Natural killer cell (primary cell): ENCODE measurements at regions not wholly inside any gene's neighbourhood (a gene's known extent, or its start where the extent isn't known, plus 50 kb on each side); places are given as distances from the start of the nearest gene placed in this dataset.

Experiments
- ATAC-seq, 3 donors: fragments of 150-1000 bp in 2 of 3; fragments of 200-7000 bp in 1 of 3; cut with Tn5 transposase; 1 replicate in 1 of 3; 2 replicates in 2 of 3; pipeline ENCODE4 v1.10.0; 2021; ENCODE audit warnings: mild to moderate bottlenecking in 2 of 3, moderate library complexity in 2 of 3
- DNase-seq, 2 donors: peaks; one replicate each; pipeline versions ENCODE4 v3.0.0 to v3.0.0-alpha.2; 2013 to 2021; ENCODE audit warnings: mixed read lengths in 1 of 2
- H3K27ac ChIP-seq: one replicate; pipeline ENCODE4 v1.5.1; 2013; ENCODE audit warnings: mild to moderate bottlenecking, low read length
- H3K27me3 ChIP-seq: one replicate; pipeline ENCODE4 v1.6.1; 2013; ENCODE audit warnings: low read length; ENCODE audit not compliant: control insufficient read depth, insufficient read depth
- H3K36me3 ChIP-seq: one replicate; pipeline ENCODE4 v1.6.1; 2013; ENCODE audit warnings: low read length; ENCODE audit not compliant: control insufficient read depth, insufficient read depth
- H3K4me1 ChIP-seq: one replicate; pipeline ENCODE4 v1.6.1; 2013; ENCODE audit warnings: low read length; ENCODE audit not compliant: control insufficient read depth, insufficient read depth
- H3K4me3 ChIP-seq: one replicate; pipeline ENCODE4 v1.5.1; 2013; ENCODE audit warnings: low read length
- H3K9me3 ChIP-seq: one replicate; pipeline ENCODE4 v1.6.1; 2013; ENCODE audit warnings: low read length; ENCODE audit not compliant: control insufficient read depth, insufficient read depth
- H3K27ac Mint-ChIP-seq, 2 donors: one replicate each; pipeline ENCODE4 v1.8.0; 2022; ENCODE audit warnings: mild to moderate bottlenecking in 2 of 2, mixed read lengths in 2 of 2, moderate library complexity in 1 of 2
- H3K27me3 Mint-ChIP-seq, 2 donors: one replicate each; pipeline ENCODE4 v1.8.0; 2022; ENCODE audit warnings: low read depth in 2 of 2, mixed read lengths in 2 of 2
- H3K36me3 Mint-ChIP-seq: one replicate; pipeline ENCODE4 v1.8.0; 2022; ENCODE audit warnings: mixed read lengths
- H3K4me1 Mint-ChIP-seq, 2 donors: one replicate each; pipeline ENCODE4 v1.8.0; 2022; ENCODE audit warnings: mixed read lengths in 2 of 2
- H3K4me3 Mint-ChIP-seq: one replicate; pipeline ENCODE4 v1.8.0; 2022; ENCODE audit warnings: mild to moderate bottlenecking, moderate library complexity, mixed read lengths
- H3K9me3 Mint-ChIP-seq, 2 donors: one replicate each; pipeline ENCODE4 v1.8.0; 2022; ENCODE audit warnings: mixed read lengths in 2 of 2
- whole genome bisulfite sequencing: methylation state at CpG from one replicate; pipeline ENCODE4 v1.1.7; 2013; ENCODE audit warnings: missing lambda C conversion rate; ENCODE audit not compliant: insufficient coverage; 5-methylcytosine and 5-hydroxymethylcytosine counted together
- intact Hi-C: fragments of 100-400 bp; cut with micrococcal nuclease; formaldehyde crosslinking; loops from one replicate; pipeline ENCODE4 v1.14.2; 2022
- TF ChIP-seq, protein P1 (sequence below): fragments of 200-600 bp; IDR thresholded peaks from one replicate; pipeline ENCODE4 v1.8.0; 2022; ENCODE audit warnings: antibody characterized with exemption

DNA sequence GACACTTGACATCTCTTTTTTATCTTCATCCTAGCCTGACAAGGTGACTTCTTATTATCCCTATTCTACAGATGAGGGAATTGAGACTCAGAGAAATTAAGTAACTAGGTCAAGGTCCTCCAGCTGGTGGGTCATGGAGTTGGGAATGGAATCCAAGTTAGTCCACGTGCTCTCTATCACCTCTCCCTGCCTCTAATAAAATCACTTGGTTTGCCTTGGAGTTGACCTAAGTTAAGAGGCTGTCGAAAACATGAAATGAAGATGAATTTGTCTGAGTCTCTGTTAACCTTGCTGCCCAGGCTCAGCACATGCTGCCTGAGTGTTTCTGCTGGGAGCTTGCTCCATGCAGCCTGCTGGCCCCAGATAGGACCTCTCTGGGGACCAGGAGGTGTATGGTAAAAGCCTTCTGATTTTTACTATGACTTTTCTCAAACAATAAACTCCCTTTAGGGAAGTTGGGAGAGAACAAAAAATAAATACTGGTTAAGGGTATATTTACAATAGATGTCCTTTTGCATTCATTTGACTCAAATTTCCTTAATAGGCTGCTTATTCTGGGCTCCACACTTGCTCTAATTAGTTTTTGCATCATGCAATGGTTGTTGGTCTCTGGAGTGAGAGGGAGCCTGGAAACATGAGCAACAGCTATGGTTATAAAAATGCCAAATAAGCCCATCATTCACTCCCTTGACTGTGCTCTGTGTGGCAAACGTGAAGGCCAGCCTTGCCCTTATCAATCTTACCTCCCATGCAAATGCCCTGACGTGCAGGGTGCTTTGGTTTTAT is 61.6 kb upstream of the DHX15 start:
- H3K27me3 ChIP-seq, result no peaks in the 10 kb centered on the region
- 73% methylated on average over 3 of the region's 4 CpGs for WGBS
- no peak overlapping the region for H3K27ac Mint-ChIP-seq
- no peaks in the 10 kb centered on the region for H3K9me3 Mint-ChIP-seq
- no peak overlapping the region for H3K4me3 ChIP-seq
- H3K36me3 Mint-ChIP-seq, result no peaks in the 10 kb centered on the region
- H3K27ac ChIP-seq, result no peak overlapping the region
- H3K27me3 Mint-ChIP-seq, result peaks cover 5 to 9% of the 10 kb centered on the region in 2 donors
- H3K4me1 ChIP-seq, result no peaks in the 10 kb centered on the region
- TF ChIP-seq, protein P1, sequence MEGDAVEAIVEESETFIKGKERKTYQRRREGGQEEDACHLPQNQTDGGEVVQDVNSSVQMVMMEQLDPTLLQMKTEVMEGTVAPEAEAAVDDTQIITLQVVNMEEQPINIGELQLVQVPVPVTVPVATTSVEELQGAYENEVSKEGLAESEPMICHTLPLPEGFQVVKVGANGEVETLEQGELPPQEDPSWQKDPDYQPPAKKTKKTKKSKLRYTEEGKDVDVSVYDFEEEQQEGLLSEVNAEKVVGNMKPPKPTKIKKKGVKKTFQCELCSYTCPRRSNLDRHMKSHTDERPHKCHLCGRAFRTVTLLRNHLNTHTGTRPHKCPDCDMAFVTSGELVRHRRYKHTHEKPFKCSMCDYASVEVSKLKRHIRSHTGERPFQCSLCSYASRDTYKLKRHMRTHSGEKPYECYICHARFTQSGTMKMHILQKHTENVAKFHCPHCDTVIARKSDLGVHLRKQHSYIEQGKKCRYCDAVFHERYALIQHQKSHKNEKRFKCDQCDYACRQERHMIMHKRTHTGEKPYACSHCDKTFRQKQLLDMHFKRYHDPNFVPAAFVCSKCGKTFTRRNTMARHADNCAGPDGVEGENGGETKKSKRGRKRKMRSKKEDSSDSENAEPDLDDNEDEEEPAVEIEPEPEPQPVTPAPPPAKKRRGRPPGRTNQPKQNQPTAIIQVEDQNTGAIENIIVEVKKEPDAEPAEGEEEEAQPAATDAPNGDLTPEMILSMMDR, result no peak
- H3K4me3 Mint-ChIP-seq, result no peak overlapping the region
- peaks cover 8 to 13% of the 10 kb centered on the region in 2 donors for H3K4me1 Mint-ChIP-seq
- intact Hi-C loops, result no loop called here
- H3K9me3 ChIP-seq, result no peaks in the 10 kb centered on the region
- ATAC-seq (no peak), DNase-seq (no peak)
- H3K36me3 ChIP-seq, result no peaks in the 10 kb centered on the region

DNA sequence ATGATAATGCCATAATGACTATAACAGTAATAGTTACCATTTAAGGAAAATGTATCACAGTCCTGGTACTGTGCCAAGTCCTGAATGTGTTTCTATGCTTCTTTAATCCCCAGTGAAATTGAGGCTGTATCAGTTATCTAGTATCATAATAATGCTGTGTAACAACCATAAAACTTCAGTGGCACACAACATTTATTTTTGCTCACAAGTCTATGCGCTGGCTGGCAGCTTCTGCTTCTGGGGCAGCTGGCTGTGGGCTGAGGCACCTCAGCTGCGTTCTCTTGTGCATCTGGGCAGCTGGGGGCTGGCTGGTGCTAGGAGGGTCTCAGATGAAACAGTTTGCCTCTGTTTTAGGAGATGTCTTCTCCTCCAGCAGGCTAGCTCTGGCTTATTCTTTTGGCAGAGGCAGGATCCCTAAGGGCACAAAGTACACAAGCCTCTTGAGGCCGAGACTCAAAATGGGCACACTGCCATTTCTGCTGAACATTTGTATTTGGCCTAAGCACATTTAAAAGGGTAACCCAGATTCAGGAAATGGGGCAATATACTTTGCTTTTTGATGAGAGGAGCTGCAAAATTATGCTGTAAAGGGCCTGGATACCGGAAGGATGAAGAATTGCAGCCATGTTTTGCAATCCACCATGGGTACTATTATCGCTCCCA is 62.6 kb upstream of the DHX15 start:
- H3K9me3 ChIP-seq, result no peaks in the 10 kb centered on the region
- H3K27ac Mint-ChIP-seq, result no peak overlapping the region
- intact Hi-C loops, result no loop called here
- H3K4me1 ChIP-seq, result no peaks in the 10 kb centered on the region
- H3K27ac ChIP-seq, result no peak overlapping the region
- ATAC-seq, result no peak
- H3K4me3 ChIP-seq, result no peak overlapping the region
- H3K27me3 ChIP-seq, result no peaks in the 10 kb centered on the region
- no peaks in the 10 kb centered on the region for H3K36me3 Mint-ChIP-seq
- no peaks in the 10 kb centered on the region for H3K36me3 ChIP-seq
- WGBS, result 84% methylated on average over 5 of the region's 5 CpGs
- peaks cover 5 to 17% of the 10 kb centered on the region in 2 donors for H3K27me3 Mint-ChIP-seq
- peaks cover 5 to 7% of the 10 kb centered on the region in 2 donors for H3K4me1 Mint-ChIP-seq
- TF ChIP-seq, protein P1, result no peak
- H3K9me3 Mint-ChIP-seq, result no peaks in the 10 kb centered on the region
- H3K4me3 Mint-ChIP-seq, result no peak overlapping the region
- DNase-seq, result no peak

DNA sequence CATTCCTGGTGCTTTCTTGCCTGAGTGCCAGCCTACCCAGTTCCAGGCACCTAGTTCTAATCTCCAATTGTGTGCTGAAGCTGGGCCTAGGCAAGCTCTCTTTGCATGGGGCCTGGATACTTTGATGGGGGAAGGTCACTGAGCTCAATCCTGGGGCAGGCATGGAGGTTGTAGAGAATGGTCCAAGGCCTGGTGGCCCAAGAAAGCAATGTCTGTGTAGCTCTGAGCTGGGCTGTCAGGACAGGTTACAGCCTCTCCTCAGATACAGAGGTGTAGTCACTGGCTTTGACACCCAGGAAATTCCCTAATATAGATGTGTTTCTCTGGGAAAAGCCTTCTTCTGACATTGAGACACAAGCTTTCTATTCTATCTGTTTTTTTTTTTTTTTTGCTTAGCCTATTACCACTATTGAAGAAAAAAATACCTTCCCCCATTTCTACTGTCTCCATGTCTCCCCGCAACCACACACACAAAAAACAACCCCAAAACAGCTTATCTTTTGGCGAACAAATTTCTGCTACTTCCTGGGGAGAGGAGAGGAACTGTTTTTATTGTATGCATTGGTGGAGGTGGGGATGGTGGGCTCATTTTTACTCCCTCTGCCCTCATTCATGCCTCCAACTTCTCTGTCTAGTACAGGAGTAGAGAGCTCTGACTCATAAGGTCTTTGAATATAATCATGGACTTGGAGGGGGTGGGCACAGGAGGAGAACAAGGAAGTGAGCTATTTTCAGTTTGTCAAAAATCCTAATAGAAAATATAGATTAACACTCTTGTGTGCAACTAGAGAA is 66.7 kb upstream of the DHX15 start:
- Mint-ChIP-seq H3K4me1 (no peaks in the 10 kb centered on the region), H3K4me3 (no peak overlapping the region), H3K9me3 (no peaks in the 10 kb centered on the region), H3K27ac (no peak overlapping the region), H3K36me3 (no peaks in the 10 kb centered on the region), H3K27me3 (peaks cover 18 to 26% of the 10 kb centered on the region in 2 donors)
- TF ChIP-seq, protein P1, result no peak
- H3K4me1 ChIP-seq, result no peaks in the 10 kb centered on the region
- no peaks in the 10 kb centered on the region for H3K9me3 ChIP-seq
- H3K4me3 ChIP-seq, result no peak overlapping the region
- no peak for DNase-seq
- intact Hi-C loops, result no loop called here
- no peaks in the 10 kb centered on the region for H3K27me3 ChIP-seq
- H3K36me3 ChIP-seq, result no peaks in the 10 kb centered on the region
- ATAC-seq, result no peak
- H3K27ac ChIP-seq, result no peak overlapping the region
- WGBS, result no CpG with 5 or more reads among the region's 2 CpGs
